ENCODE measurements at regions not wholly inside any gene's neighbourhood (a gene's known extent, or its start where the extent isn't known, plus 50 kb on each side); places are given as distances from the start of the nearest gene placed in this dataset.
"Not testable (repeated sequence)": the region's sequence is repeated elsewhere in the genome, so short reads cannot be mapped to it uniquely, and the experiment has no call there.

- TF ChIP-seq EZH2 (IDR thresholded peaks at IDR 0.05; ENCODE audit: borderline replicate concordance, low read depth, low read length, severe bottlenecking) (no peak), CTCF (IDR thresholded peaks at IDR 0.05; ENCODE audit: borderline replicate concordance, extremely low read depth, low read length, poor library complexity, severe bottlenecking) (no peak)
- no peak overlapping the region for H3K4me3 ChIP-seq (ENCODE audit: low read depth in 1 of 2, low read length in 2 of 2)
- H3K27me3 ChIP-seq (ENCODE audit: insufficient read depth, low read length, poor library complexity), result no peaks in the 10 kb centered on the region
- H3K4me2 ChIP-seq (ENCODE audit: insufficient read depth, low read length), result no peak overlapping the region
- no peak for DNase-seq
- no peak overlapping the region for H3K9ac ChIP-seq (ENCODE audit: low read depth, low read length)
- H3K79me2 ChIP-seq (ENCODE audit: insufficient read depth, low read length), result no peaks in the 10 kb centered on the region
- H3K27ac ChIP-seq (ENCODE audit: low read length), result no peak overlapping the region
- no peaks in the 10 kb centered on the region for H3K9me3 ChIP-seq (ENCODE audit: insufficient read depth, low read length, severe bottlenecking)
- H3K4me1 ChIP-seq (ENCODE audit: insufficient read depth, low read length), result no peaks in the 10 kb centered on the region
- no peaks in the 10 kb centered on the region for H3K36me3 ChIP-seq (ENCODE audit: insufficient read depth, low read length)
- ATAC-seq (ENCODE audit: insufficient read depth, low read depth), result no peak
- H4K20me1 ChIP-seq (ENCODE audit: insufficient read depth, low read length), result no peaks in the 10 kb centered on the region
- no peak overlapping the region for H2AFZ ChIP-seq (ENCODE audit: low read depth, low read length)
Measured at GRCh38 chr2:58387701-58388100, 146.6 kb upstream of the FANCL start.

- H3K36me3 ChIP-seq (ENCODE audit: insufficient read depth, low read length); H3K4me3 ChIP-seq (ENCODE audit: low read depth in 1 of 2, low read length in 2 of 2); ATAC-seq (ENCODE audit: insufficient read depth, low read depth); H3K9ac ChIP-seq (ENCODE audit: low read depth, low read length); H3K4me1 ChIP-seq (ENCODE audit: insufficient read depth, low read length); H3K4me2 ChIP-seq (ENCODE audit: insufficient read depth, low read length); H3K9me3 ChIP-seq (ENCODE audit: insufficient read depth, low read length, severe bottlenecking); H3K79me2 ChIP-seq (ENCODE audit: insufficient read depth, low read length); H3K27me3 ChIP-seq (ENCODE audit: insufficient read depth, low read length, poor library complexity); DNase-seq; H3K27ac ChIP-seq (ENCODE audit: low read length); H2AFZ ChIP-seq (ENCODE audit: low read depth, low read length); H4K20me1 ChIP-seq (ENCODE audit: insufficient read depth, low read length): not testable (repeated sequence)
Measured at GRCh38 chr2:58386904-58387303, 145.8 kb upstream of the FANCL start.

- Histone ChIP-seq H3K4me2 (ENCODE audit: insufficient read depth, low read length) (no peak overlapping the region), H3K27ac (ENCODE audit: low read length) (no peak overlapping the region), H3K27me3 (ENCODE audit: insufficient read depth, low read length, poor library complexity) (no peaks in the 10 kb centered on the region), H3K36me3 (ENCODE audit: insufficient read depth, low read length) (no peaks in the 10 kb centered on the region), H4K20me1 (ENCODE audit: insufficient read depth, low read length) (no peaks in the 10 kb centered on the region), H3K4me3 (ENCODE audit: low read depth in 1 of 2, low read length in 2 of 2) (no peak overlapping the region), H3K4me1 (ENCODE audit: insufficient read depth, low read length) (no peaks in the 10 kb centered on the region), H2AFZ (ENCODE audit: low read depth, low read length) (no peak overlapping the region), H3K79me2 (ENCODE audit: insufficient read depth, low read length) (no peaks in the 10 kb centered on the region), H3K9me3 (ENCODE audit: insufficient read depth, low read length, severe bottlenecking) (no peaks in the 10 kb centered on the region), H3K9ac (ENCODE audit: low read depth, low read length) (no peak overlapping the region)
- no peak for ATAC-seq (ENCODE audit: insufficient read depth, low read depth)
- no peak for DNase-seq
- TF ChIP-seq EZH2 (IDR thresholded peaks at IDR 0.05; ENCODE audit: borderline replicate concordance, low read depth, low read length, severe bottlenecking) (no peak), CTCF (IDR thresholded peaks at IDR 0.05; ENCODE audit: borderline replicate concordance, extremely low read depth, low read length, poor library complexity, severe bottlenecking) (no peak)
Measured at GRCh38 chr2:58378152-58378551, 137.0 kb upstream of the FANCL start.

GRCh38 chr2:58377181-58377580 lies 136.1 kb upstream of the FANCL start:
- no peak for TF ChIP-seq EZH2 (IDR thresholded peaks at IDR 0.05; ENCODE audit: borderline replicate concordance, low read depth, low read length, severe bottlenecking)
- TF ChIP-seq CTCF (IDR thresholded peaks at IDR 0.05; ENCODE audit: borderline replicate concordance, extremely low read depth, low read length, poor library complexity, severe bottlenecking), result no peak
- no peaks in the 10 kb centered on the region for H3K79me2 ChIP-seq (ENCODE audit: insufficient read depth, low read length)
- no peak overlapping the region for H3K9ac ChIP-seq (ENCODE audit: low read depth, low read length)
- no peak overlapping the region for H3K27ac ChIP-seq (ENCODE audit: low read length)
- H3K9me3 ChIP-seq (ENCODE audit: insufficient read depth, low read length, severe bottlenecking), result no peaks in the 10 kb centered on the region
- H3K4me2 ChIP-seq (ENCODE audit: insufficient read depth, low read length), result no peak overlapping the region
- no peaks in the 10 kb centered on the region for H3K27me3 ChIP-seq (ENCODE audit: insufficient read depth, low read length, poor library complexity)
- DNase-seq, result no peak
- H3K4me3 ChIP-seq (ENCODE audit: low read depth in 1 of 2, low read length in 2 of 2), result no peak overlapping the region
- H4K20me1 ChIP-seq (ENCODE audit: insufficient read depth, low read length), result no peaks in the 10 kb centered on the region
- no peak overlapping the region for H2AFZ ChIP-seq (ENCODE audit: low read depth, low read length)
- H3K36me3 ChIP-seq (ENCODE audit: insufficient read depth, low read length), result no peaks in the 10 kb centered on the region
- H3K4me1 ChIP-seq (ENCODE audit: insufficient read depth, low read length), result no peaks in the 10 kb centered on the region
- ATAC-seq (ENCODE audit: insufficient read depth, low read depth), result no peak
